ENCODE measurements at regions not wholly inside any gene's neighbourhood (a gene's known extent, or its start where the extent isn't known, plus 50 kb on each side); places are given as distances from the start of the nearest gene placed in this dataset.

GRCh38 chr1:82646888-82647287 is 846.2 kb downstream of the ADGRL2 start:
- no peak for TF ChIP-seq CTCF (conservative IDR thresholded peaks at IDR 0.05; ENCODE audit: low read depth)
- H3K27ac ChIP-seq = no peak overlapping the region
- DNase-seq (ENCODE audit: low spot score) = no peak
- ChIA-PET CTCF (interaction anchor here (0.6 kb wide), 2 partner anchors 366 to 1089 kb away, joined by 3 to 4 read pairs; no protein-coding TSS in a partner anchor), POLR2A (ENCODE audit: low non-redundant PET) (interaction anchor here (0.6 kb wide), 1 partner anchor 1934 kb away, joined by 3 read pairs; no protein-coding TSS in a partner anchor)

- no peak overlapping the region for H3K27ac ChIP-seq
- CTCF ChIA-PET = interaction anchor here (0.6 kb wide), 1 partner anchor 367 kb away, joined by 3 read pairs; no protein-coding TSS in a partner anchor
- TF ChIP-seq CTCF (conservative IDR thresholded peaks at IDR 0.05; ENCODE audit: low read depth) = no peak
- no peak for DNase-seq (ENCODE audit: low spot score)
- POLR2A ChIA-PET (ENCODE audit: low non-redundant PET) = interaction anchor here (0.6 kb wide), 1 partner anchor 1934 kb away, joined by 3 read pairs; no protein-coding TSS in a partner anchor
These were observed 845.6 kb downstream of the ADGRL2 start for GRCh38 chr1:82646336-82646735.

DNA sequence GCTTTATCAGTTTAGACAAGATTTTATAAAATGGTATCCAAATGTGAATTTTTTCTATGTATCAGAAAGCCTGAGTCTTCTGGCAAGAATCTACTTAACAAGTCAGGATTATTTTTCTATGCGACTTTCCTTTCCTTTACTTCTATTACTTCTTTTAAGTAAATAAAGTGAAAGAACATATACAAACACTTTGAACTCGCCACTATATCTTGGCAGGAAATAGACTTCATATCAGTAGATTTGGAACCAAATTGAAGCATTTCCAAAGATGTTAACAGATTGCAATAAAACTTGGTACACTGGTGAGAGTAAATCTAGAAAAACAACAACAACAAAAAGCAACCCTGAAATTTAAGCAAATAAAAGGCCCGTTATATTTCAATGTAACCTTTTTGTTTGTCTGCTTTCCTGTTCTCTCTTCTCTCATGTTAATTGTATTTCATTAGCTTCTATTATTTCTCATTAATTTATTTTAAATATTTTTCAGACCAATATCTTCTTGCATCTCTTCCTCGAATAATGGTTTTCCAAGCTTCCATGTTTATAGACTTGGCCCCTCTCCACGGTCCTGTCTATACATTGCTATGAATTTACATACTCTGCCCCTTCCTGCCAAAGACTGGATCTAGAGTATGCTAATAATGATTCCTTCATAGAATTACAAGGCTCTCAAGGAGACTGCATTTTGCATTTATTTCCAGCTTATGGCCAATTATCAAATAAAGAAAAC is 843.6 kb downstream of the ADGRL2 start:
- TF ChIP-seq CTCF (conservative IDR thresholded peaks at IDR 0.05; ENCODE audit: low read depth) = no peak
- ChIA-PET CTCF (no interaction called here), POLR2A (ENCODE audit: low non-redundant PET) (no interaction called here)
- DNase-seq (ENCODE audit: low spot score) = no peak
- no peak overlapping the region for H3K27ac ChIP-seq

- no peak for DNase-seq (ENCODE audit: low spot score)
- no peak overlapping the region for H3K27ac ChIP-seq
- ChIA-PET POLR2A (ENCODE audit: low non-redundant PET) (no interaction called here), CTCF (interaction anchor here (0.6 kb wide), 1 partner anchor 21 kb away, joined by 3 read pairs; no protein-coding TSS in a partner anchor)
- no peak for TF ChIP-seq CTCF (conservative IDR thresholded peaks at IDR 0.05; ENCODE audit: low read depth)
These were observed 839.6 kb downstream of the ADGRL2 start for GRCh38 chr1:82640352-82640751.

DNA sequence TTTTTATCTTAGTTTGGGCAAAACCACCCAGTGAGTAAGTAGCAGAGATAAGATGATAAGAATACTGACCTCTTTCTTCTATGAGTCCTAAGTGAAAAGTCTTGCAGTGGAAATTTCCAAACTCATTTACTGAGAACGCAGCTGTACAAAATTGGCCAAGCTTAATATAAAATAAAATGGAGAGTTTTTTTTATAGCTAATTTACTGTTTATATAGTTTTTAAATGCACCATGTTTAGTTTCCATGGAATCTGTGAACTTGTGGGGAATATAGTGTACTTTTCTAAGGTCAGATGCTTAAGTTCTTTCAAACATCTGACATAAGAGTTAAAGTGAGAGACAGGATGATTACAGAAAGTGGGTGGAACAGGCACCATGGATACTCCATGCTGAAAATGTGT is 833.5 kb downstream of the ADGRL2 start:
- DNase-seq (ENCODE audit: low spot score) = no peak
- CTCF ChIA-PET = no interaction called here

GRCh38 chr1:82632155-82632554 is 831.4 kb downstream of the ADGRL2 start:
- no peak overlapping the region for H3K27ac ChIP-seq
- POLR2A ChIA-PET (ENCODE audit: low non-redundant PET) = no interaction called here
- CTCF ChIA-PET = no interaction called here
- DNase-seq (ENCODE audit: low spot score) = peak; percentile 59
- TF ChIP-seq CTCF (conservative IDR thresholded peaks at IDR 0.05; ENCODE audit: low read depth) = no peak

More for the DNA sequence above, 833.5 kb downstream of the ADGRL2 start:
- no peak overlapping the region for H3K27ac ChIP-seq
- TF ChIP-seq CTCF (conservative IDR thresholded peaks at IDR 0.05; ENCODE audit: low read depth) = no peak
- POLR2A ChIA-PET (ENCODE audit: low non-redundant PET) = no interaction called here
